ENCODE measurements at regions not wholly inside any gene's neighbourhood (a gene's known extent, or its start where the extent isn't known, plus 50 kb on each side); places are given as distances from the start of the nearest gene placed in this dataset.
A peak's percentile ranks its signal among the peaks of the same experiment; 100 is the strongest.

DNA sequence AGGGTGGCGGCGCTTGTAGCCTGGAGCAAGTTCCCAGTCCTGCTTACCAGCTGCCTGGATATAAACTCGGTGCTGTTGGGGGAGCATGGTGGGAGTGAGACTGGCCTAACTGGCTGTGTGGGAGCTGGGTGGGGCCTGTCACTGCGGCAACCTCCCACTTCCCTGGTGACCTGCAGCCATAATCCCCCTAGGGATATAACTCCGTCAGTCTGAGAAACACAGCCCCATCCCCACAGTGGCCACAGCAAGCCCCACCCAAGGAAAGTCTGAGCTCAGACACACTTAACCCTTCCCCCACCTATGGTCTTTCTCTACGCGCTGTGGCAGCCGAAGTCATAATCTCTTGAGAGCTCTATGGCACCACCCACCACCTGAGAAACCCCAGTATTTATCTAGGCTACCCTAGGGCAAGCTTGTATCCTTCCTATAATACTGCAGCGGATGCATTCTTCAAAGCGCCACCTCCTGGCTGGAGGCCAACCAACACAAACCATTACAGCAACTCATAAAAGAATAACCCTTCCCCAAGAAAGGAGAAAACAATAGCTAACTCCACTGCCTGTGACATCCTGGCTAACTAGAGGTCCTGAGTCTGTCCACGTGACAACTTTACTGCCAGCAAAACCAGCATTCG is 57.4 kb downstream of the ZNF648 start:
- no peaks in the 10 kb centered on the region for H3K36me3 ChIP-seq
- no peak for TF ChIP-seq POLR2A (IDR thresholded peaks at IDR 0.05)
- no peak for TF ChIP-seq POLR2AphosphoS5 (IDR thresholded peaks at IDR 0.05)
- TF ChIP-seq, protein P1, sequence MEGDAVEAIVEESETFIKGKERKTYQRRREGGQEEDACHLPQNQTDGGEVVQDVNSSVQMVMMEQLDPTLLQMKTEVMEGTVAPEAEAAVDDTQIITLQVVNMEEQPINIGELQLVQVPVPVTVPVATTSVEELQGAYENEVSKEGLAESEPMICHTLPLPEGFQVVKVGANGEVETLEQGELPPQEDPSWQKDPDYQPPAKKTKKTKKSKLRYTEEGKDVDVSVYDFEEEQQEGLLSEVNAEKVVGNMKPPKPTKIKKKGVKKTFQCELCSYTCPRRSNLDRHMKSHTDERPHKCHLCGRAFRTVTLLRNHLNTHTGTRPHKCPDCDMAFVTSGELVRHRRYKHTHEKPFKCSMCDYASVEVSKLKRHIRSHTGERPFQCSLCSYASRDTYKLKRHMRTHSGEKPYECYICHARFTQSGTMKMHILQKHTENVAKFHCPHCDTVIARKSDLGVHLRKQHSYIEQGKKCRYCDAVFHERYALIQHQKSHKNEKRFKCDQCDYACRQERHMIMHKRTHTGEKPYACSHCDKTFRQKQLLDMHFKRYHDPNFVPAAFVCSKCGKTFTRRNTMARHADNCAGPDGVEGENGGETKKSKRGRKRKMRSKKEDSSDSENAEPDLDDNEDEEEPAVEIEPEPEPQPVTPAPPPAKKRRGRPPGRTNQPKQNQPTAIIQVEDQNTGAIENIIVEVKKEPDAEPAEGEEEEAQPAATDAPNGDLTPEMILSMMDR (IDR thresholded peaks at IDR 0.05), result no peak
- no peak overlapping the region for H3K4me3 ChIP-seq
- peak overlapping the region in 1 of 2 donors; percentile 71 for H3K27ac ChIP-seq
- H3K27me3 ChIP-seq, result no peaks in the 10 kb centered on the region
- intact Hi-C loops (cut with DNase I; ENCODE audit: low total_unique reads), result no loop called here
- H3K9me3 ChIP-seq, result no peaks in the 10 kb centered on the region
- no peak for DNase-seq (ENCODE audit: low spot score in 2 of 2)
- no peaks in the 10 kb centered on the region for H3K4me1 ChIP-seq

DNA sequence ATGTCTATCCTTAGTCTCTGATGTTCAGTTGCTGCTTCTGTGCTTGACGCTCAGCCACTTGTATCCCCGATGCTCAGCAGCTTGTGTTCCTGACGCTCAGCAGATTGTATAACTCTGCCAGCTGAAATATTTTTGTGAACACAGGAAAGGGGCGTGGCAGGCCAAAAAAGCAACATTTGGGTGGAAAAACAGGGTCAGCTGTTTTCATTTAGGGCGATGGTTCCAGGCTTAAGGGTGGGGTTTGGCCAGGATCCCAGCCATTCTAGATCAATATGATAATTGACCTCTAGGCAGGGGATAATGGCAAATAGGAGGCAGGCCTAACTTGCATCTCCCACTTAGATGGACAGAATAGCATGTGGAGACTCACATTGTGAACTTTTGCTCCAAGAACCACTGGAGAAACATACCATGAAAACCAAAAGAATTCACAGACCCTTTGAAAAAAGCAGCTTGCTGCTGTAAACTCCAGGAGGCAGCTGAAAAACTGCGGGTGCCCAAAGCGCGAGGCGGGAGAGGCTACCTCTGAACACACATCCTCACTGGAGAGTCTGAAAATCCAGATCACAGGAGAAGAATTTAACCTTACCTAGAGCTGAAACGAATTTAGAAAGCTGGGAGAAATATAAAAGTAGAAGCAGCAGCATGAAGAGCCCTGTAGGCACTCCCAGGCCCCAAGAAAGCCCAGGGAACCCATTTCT is 58.3 kb downstream of the ZNF648 start:
- H3K4me3 ChIP-seq, result no peak overlapping the region
- no peaks in the 10 kb centered on the region for H3K9me3 ChIP-seq
- DNase-seq (ENCODE audit: low spot score in 2 of 2), result no peak
- intact Hi-C loops (cut with DNase I; ENCODE audit: low total_unique reads), result no loop called here
- no peaks in the 10 kb centered on the region for H3K36me3 ChIP-seq
- no peaks in the 10 kb centered on the region for H3K4me1 ChIP-seq
- peak overlapping the region in 1 of 2 donors; percentile 71 for H3K27ac ChIP-seq
- H3K27me3 ChIP-seq, result no peaks in the 10 kb centered on the region
- TF ChIP-seq POLR2A (IDR thresholded peaks at IDR 0.05) (no peak), POLR2AphosphoS5 (IDR thresholded peaks at IDR 0.05) (no peak)
- TF ChIP-seq, protein P1 (IDR thresholded peaks at IDR 0.05), result no peak

DNA sequence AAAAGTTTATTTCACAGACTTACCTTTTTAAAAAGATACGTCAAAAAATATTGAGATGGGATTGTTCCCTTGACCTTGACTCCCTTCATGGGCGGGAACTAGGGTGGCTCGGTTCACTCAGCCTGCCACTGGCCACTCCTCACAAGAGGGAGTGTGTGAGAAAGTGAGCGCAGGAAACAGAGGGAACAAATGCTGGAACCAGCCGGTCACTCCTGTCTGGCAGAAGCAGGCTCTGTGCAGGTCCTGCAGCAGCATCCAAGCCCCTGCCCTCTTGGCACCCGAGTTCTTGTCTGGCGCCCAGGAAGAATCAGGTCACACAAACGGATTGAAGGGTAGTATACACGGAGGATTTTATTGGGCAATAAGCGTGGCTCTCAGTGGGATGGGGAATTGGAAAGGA is 58.9 kb downstream of the ZNF648 start:
- peak overlapping the region in 1 of 2 donors; percentile 71 for H3K27ac ChIP-seq
- H3K36me3 ChIP-seq, result no peaks in the 10 kb centered on the region
- no peak for DNase-seq (ENCODE audit: low spot score in 2 of 2)
- no peak overlapping the region for H3K4me3 ChIP-seq
- H3K9me3 ChIP-seq, result no peaks in the 10 kb centered on the region
- H3K27me3 ChIP-seq, result no peaks in the 10 kb centered on the region
- TF ChIP-seq POLR2AphosphoS5 (IDR thresholded peaks at IDR 0.05) (no peak), POLR2A (IDR thresholded peaks at IDR 0.05) (no peak)
- TF ChIP-seq, protein P1 (IDR thresholded peaks at IDR 0.05), result no peak
- intact Hi-C loops (cut with DNase I; ENCODE audit: low total_unique reads), result no loop called here
- H3K4me1 ChIP-seq, result no peaks in the 10 kb centered on the region

DNA sequence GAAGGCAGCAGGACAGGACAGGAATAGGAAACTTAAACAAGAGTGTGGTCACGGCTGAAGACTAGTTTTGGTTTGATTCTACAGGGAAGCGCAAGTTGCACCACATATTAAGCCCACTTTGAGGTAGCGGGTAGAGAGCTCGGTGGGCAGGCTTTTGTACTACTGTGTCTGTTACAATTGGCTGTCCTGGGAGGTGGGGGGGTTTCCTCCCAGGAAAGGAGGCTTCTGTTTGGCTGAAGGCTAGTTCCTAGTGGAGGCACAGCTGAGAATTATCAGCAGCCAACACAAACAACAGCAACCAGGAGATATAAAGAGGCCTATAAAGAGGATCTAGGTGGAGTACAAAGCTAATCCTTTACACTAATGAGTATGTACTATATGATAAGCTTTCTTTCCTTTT is 62.7 kb downstream of the ZNF648 start:
- H3K9me3 ChIP-seq, result no peaks in the 10 kb centered on the region
- H3K4me3 ChIP-seq, result no peak overlapping the region
- no peak overlapping the region for H3K27ac ChIP-seq
- no peak for TF ChIP-seq POLR2A (IDR thresholded peaks at IDR 0.05)
- TF ChIP-seq, protein P1 (IDR thresholded peaks at IDR 0.05), result no peak
- H3K36me3 ChIP-seq, result no peaks in the 10 kb centered on the region
- no peaks in the 10 kb centered on the region for H3K27me3 ChIP-seq
- intact Hi-C loops (cut with DNase I; ENCODE audit: low total_unique reads), result no loop called here
- no peak for DNase-seq (ENCODE audit: low spot score in 2 of 2)
- no peaks in the 10 kb centered on the region for H3K4me1 ChIP-seq

GRCh38 chr1:181992072-181992471 is 69.4 kb downstream of the ZNF648 start:
- no peaks in the 10 kb centered on the region for H3K4me1 ChIP-seq
- H3K36me3 ChIP-seq, result no peaks in the 10 kb centered on the region
- H3K4me3 ChIP-seq, result no peak overlapping the region
- intact Hi-C loops (cut with DNase I; ENCODE audit: low total_unique reads), result no loop called here
- no peak for TF ChIP-seq POLR2A (IDR thresholded peaks at IDR 0.05)
- no peak for TF ChIP-seq POLR2AphosphoS5 (IDR thresholded peaks at IDR 0.05)
- TF ChIP-seq, protein P1 (IDR thresholded peaks at IDR 0.05), result no peak
- no peaks in the 10 kb centered on the region for H3K9me3 ChIP-seq
- DNase-seq (ENCODE audit: low spot score in 2 of 2), result no peak
- H3K27me3 ChIP-seq, result no peaks in the 10 kb centered on the region
- no peak overlapping the region for H3K27ac ChIP-seq
